GM12891 (cell line): ENCODE measurements at regions not wholly inside any gene's neighbourhood (a gene's known extent, or its start where the extent isn't known, plus 50 kb on each side); places are given as distances from the start of the nearest gene placed in this dataset.

Experiments
- PAX5 ChIP-seq: IDR thresholded peaks from 2 replicates; pipeline ENCODE4 v1.6.1; 2011; ENCODE audit warnings: low read length, moderate library complexity, mild to moderate bottlenecking; ENCODE audit not compliant: insufficient read depth, severe bottlenecking
- POLR2A ChIP-seq: IDR thresholded peaks from 2 replicates; pipeline ENCODE4 v1.6.1; 2011; ENCODE audit warnings: low read depth, low read length, control low read depth
- POLR2AphosphoS5 ChIP-seq: IDR thresholded peaks from 2 replicates; pipeline ENCODE4 v1.6.1; 2011; ENCODE audit warnings: low read depth, low read length, control low read depth
- SPI1 ChIP-seq: IDR thresholded peaks from 2 replicates; pipeline ENCODE4 v1.6.1; 2011; ENCODE audit warnings: low read depth, low read length, control low read depth
- TAF1 ChIP-seq: IDR thresholded peaks from 2 replicates; pipeline ENCODE4 v1.6.1; 2011; ENCODE audit warnings: low read depth, low read length, control low read depth

DNA sequence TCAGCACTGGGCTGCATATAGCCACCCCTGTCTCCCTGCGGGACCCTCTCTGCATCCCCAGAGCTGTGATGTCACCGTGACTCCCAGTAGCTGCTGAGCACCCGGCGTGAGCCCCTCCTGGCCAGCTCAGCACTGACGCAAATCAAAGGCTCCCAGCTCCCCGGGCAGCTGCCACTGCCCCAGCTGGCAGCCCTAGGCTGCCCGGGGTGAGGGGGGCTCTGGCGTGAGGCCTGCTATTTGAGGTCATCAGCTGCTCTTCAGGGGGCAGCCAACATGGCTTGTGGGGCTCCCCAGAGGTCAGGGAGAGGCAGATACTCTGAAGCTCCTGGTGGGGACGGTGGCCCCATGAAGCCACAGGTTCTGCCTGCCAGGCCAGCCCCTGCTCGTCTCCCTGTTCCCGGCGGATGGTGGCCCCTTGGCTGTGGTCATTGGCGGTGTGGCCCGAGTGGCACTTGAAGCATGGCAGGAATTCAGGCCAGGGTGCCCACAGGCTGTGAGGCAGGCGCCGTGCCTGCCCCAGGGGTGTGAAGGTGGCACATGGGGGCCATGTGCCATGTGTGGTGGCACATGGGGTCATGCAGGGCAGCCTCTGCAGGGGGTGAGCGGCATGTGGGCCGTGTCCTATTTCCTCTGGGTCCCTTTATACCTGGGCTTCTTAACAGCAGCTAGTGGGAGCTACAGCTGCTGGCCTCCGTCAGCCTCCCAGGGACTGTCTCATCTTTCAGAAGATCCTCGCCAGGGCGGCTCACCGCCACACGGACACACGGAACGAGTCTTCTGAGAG, 85.4 kb downstream of the SIK1 start:
- TF ChIP-seq TAF1 (no peak), POLR2AphosphoS5 (no peak), POLR2A (no peak), PAX5 (no peak), SPI1 (no peak)
